ENCODE measurements at regions not wholly inside any gene's neighbourhood (a gene's known extent, or its start where the extent isn't known, plus 50 kb on each side); places are given as distances from the start of the nearest gene placed in this dataset.

DNA sequence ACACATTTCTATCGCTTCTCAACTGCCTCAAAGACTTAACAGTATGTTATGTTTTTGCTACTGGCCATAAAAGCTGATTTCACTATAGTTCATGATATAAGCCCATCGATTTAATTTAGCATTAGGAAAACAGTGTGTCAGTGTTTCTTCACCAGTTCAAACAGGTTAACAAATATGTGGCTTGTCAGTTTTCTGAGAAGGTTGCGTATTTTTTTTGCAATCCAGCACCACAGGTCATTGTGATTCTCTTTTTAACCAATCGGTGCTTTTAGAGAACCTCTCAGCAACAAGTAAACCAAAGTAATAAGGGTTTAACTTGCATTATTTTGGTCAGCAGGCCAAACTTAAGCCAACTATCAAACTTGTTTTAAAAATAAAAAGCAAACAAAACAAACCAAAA is 409.6 kb downstream of the NFIB start:
- ChIA-PET POLR2A (no interaction called here), CTCF (interaction anchor here (0.6 to 1.0 kb wide), 2 partner anchors 8 to 14 kb away, joined by 3 read pairs; no protein-coding TSS in a partner anchor)
- Histone ChIP-seq H3K27ac (ENCODE audit: insufficient read depth, low read depth, low read length) (no peak overlapping the region), H3K36me3 (ENCODE audit: control insufficient read depth in 2 of 2, extremely low read depth in 1 of 2, insufficient read depth in 2 of 2, low read length in 2 of 2) (no peaks in the 10 kb centered on the region), H3K9me3 (replicated peaks; ENCODE audit: control insufficient read depth, insufficient read depth, low read length) (no peaks in the 10 kb centered on the region), H3K27me3 (ENCODE audit: control insufficient read depth in 2 of 2, insufficient read depth in 2 of 2, low read length in 2 of 2) (no peaks in the 10 kb centered on the region), H2AFZ (ENCODE audit: low read depth, low read length) (no peak overlapping the region), H3K9me1 (replicated peaks; ENCODE audit: control insufficient read depth, extremely low read depth, insufficient read depth, low read length) (no peaks in the 10 kb centered on the region), H3K4me2 (ENCODE audit: insufficient read depth, low read length) (no peak overlapping the region), H3K4me1 (ENCODE audit: control insufficient read depth, extremely low read depth, insufficient read depth, low read length) (peaks cover 6% of the 10 kb centered on the region), H3K79me2 (ENCODE audit: control insufficient read depth, insufficient read depth, low read length) (no peaks in the 10 kb centered on the region), H4K20me1 (replicated peaks; ENCODE audit: control insufficient read depth, extremely low read depth, insufficient read depth, low read length) (no peaks in the 10 kb centered on the region), H3K4me3 (replicated peaks in 1 of 3; ENCODE audit: insufficient read depth in 1 of 3, low read depth in 1 of 3, low read length in 3 of 3) (no peak overlapping the region), H3K9ac (replicated peaks; ENCODE audit: extremely low read depth, insufficient read depth, low read length) (no peak overlapping the region)
- FAIRE-seq: no peak
- intact Hi-C loops (cut with micrococcal nuclease) (no loop called here), dilution Hi-C loops (cut with MboI; ENCODE audit: extremely low pct_ligation_motif_present, low sequenced_read_pairs) (no loop called here)
- BruUV-seq (replicated peaks): no TSS peak
- no peak for TF ChIP-seq GATA2 (IDR thresholded peaks at IDR 0.05; ENCODE audit: insufficient read depth, insufficient read length, low read depth, low read length)
- TF ChIP-seq MYC (IDR thresholded peaks at IDR 0.05; ENCODE audit: low read depth, low read length): no peak
- TF ChIP-seq POLR2AphosphoS5 (IDR thresholded peaks at IDR 0.05; ENCODE audit: insufficient read depth, low read depth, low read length): no peak
- TF ChIP-seq FOS (IDR thresholded peaks at IDR 0.05; ENCODE audit: borderline replicate concordance, insufficient read depth, low read length): no peak
- no peak for TF ChIP-seq JUN (IDR thresholded peaks at IDR 0.05; ENCODE audit: borderline replicate concordance, insufficient read depth, insufficient read length, low read depth)
- TF ChIP-seq, protein P1, sequence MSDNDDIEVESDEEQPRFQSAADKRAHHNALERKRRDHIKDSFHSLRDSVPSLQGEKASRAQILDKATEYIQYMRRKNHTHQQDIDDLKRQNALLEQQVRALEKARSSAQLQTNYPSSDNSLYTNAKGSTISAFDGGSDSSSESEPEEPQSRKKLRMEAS (IDR thresholded peaks at IDR 0.05; ENCODE audit: insufficient read depth, insufficient read length): no peak
- no peak for TF ChIP-seq POLR2A (IDR thresholded peaks at IDR 0.05; ENCODE audit: low read depth, low read length)
- TF ChIP-seq, protein P2, sequence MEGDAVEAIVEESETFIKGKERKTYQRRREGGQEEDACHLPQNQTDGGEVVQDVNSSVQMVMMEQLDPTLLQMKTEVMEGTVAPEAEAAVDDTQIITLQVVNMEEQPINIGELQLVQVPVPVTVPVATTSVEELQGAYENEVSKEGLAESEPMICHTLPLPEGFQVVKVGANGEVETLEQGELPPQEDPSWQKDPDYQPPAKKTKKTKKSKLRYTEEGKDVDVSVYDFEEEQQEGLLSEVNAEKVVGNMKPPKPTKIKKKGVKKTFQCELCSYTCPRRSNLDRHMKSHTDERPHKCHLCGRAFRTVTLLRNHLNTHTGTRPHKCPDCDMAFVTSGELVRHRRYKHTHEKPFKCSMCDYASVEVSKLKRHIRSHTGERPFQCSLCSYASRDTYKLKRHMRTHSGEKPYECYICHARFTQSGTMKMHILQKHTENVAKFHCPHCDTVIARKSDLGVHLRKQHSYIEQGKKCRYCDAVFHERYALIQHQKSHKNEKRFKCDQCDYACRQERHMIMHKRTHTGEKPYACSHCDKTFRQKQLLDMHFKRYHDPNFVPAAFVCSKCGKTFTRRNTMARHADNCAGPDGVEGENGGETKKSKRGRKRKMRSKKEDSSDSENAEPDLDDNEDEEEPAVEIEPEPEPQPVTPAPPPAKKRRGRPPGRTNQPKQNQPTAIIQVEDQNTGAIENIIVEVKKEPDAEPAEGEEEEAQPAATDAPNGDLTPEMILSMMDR (IDR thresholded peaks at IDR 0.05; ENCODE audit: extremely low read depth in 1 of 2, insufficient read depth in 1 of 2, low read depth in 1 of 2, low read length in 2 of 2): no peak
- no peak for TF ChIP-seq EZH2 (IDR thresholded peaks at IDR 0.05; ENCODE audit: borderline replicate concordance, low read depth, low read length, severe bottlenecking)
- DNase-seq (ENCODE audit: low read depth, low spot score): no peak

Data from endothelial cell of umbilical vein (primary cell).